Pulmonary artery endothelial cell (primary cell): ENCODE measurements at regions not wholly inside any gene's neighbourhood (a gene's known extent, or its start where the extent isn't known, plus 50 kb on each side); places are given as distances from the start of the nearest gene placed in this dataset.

Experiments
- DNase-seq: peaks from one replicate; pipeline ENCODE4 v3.0.0-alpha.2; 2011; ENCODE audit warnings: low read depth, low spot score

DNA sequence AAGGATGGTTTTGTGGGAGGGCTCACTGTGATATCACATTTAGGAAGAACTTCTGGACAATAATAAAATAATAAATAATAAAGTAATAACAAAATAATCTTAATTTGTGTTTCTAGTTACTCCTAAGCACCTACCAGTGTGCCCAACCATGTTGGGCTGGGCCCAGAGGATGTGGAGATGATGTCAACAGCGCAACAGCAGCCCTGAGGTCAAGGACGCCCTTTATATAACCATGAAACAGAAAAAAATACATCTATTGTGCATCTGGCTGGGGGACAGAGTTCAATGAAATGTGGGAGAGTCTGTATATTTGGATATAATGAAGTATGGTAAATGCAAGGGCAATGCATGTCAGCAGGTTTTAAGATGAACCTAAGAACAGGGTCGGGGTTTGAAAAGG lies 552.8 kb downstream of the VRK1 start:
- DNase-seq = no peak

DNA sequence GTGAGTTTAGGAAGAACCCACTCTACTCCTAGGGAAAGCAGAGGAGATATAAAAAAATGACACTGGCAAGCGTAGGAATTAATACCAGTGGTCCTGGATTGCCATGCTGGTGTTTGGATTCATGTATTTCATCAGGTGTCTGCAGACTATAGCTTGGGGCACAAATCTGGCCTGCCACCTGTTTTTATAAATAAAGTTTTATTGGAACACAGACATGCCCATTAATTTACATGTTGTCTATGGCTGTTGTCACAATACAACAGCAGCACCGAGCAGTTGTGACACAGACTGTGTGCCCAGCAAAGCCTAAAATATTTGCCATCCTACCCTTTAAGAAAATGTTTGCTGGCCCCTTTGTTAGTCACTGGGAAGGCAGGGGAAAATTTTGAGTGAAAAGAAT lies 553.2 kb downstream of the VRK1 start:
- DNase-seq = no peak

DNA sequence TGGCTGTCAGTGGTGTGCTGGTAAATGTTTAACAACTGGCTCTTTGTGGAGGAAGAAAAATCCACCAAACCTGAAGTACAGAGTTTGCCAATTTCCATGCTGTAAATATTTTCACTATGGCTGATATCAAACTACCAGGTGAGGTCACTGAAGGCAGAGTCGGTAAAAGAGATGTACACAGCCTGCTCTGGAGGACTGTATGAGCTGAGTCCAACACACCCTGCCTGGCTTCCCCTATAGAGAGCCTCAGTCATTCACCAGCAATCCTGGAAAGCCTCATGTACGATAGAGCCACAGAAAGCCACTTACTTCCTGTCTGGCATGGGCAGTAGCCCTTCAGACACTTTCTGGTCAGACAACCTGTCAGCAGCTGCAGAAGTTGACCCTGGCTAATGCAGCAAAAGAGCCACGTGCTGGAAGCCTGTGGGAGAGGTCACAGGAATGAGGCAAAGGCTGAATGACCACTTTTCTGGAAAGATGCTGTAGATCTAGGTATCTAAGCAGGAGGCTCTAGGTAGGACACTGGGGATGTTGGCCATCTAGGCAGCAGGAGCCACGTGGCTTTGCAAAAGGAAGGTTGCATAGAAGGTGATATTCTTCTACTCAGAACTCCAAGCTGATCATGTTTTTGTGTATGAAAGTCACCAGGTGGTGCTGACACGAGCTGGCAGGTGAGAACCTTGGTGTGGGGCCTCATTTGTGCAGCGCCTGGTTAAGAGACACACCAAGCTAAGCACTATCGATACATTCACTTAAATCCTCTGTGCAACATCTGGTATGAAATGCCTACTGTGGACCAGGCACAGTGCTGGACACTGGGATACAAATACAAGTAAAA lies 553.9 kb downstream of the VRK1 start:
- no peak for DNase-seq

DNA sequence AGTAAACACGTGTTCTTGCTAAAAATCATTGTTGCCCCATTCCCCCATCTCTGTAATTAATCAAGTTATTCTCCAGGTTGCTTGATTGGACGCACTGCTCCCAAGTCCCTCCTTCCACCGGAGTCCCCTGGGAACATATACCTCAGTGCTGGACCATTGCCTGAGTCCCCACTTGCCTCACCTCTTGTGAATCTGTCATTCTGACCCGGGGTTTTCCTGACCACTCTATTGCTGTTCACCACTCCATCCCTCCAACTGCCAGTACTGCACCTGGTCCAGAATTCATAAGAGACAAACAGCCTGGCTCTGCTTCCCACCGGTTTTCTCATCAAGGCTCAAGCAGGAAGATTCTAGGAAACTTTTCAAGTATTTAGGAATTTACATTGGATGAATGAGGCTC lies 555.9 kb downstream of the VRK1 start:
- no peak for DNase-seq

DNA sequence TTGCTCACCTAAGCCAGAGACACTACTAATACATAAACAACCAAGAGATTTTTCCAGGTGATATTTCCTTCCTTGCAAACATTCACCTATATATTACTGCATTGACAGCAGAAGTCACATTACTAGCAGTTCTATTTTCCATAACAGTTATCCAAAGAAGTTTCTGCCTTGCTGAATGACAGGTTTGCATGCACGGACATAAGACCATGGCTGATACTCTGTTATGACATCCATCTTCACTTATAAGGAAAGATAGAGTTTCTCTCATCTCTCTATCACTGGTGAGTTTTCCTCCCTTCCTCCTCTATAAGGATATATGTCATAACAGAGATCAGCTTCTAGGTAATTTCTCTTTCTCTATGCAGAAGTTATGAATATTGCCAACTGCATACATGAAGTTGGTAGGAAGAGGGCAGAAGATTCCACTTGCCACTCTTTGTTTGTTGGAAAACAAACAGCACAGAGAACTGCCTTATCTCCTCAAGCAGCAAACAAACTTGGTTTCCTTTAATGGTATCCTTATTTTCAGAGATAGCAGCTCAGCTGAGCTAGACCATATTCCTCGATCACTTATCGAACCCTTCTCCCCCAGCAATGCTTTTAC lies 557.0 kb downstream of the VRK1 start:
- no peak for DNase-seq

DNA sequence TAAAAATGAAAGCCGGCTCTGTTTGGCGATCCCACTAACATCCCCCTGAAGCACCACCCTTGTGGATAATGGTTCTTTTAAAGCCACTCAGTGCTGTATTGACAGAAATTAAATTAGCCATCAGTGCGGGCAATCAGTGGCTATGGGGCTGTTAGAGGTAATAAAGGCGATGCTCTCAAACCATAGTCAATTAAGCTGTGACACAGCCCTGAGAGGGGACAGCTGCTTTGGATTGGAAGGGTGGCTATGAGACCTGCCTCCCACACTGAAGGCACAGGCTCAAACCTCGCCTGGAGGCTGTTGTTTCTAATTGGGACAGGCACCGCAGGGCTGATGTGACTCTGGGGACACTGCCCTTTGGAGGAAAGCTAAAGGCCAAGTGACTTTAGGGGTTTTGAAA lies 562.2 kb downstream of the VRK1 start:
- DNase-seq = no peak

DNA sequence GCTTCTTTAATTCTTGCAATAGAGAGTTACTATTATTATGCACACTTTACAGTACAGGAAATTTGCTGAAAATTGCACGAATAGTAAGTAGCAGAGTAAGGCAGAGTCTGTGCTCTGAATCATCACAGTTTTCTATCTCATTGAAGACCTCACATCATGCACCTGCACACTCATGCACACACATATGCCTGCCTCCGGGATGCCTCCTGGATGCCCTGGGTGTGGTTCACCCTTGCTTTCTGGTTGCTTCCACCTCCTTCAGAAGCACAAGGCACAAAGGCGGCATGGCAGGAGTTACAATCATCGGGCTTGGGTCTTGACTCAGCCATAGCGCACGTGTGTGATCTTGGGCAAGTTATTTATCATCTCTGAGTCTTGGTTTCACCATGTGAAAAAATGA lies 564.0 kb downstream of the VRK1 start:
- DNase-seq = no peak

DNA sequence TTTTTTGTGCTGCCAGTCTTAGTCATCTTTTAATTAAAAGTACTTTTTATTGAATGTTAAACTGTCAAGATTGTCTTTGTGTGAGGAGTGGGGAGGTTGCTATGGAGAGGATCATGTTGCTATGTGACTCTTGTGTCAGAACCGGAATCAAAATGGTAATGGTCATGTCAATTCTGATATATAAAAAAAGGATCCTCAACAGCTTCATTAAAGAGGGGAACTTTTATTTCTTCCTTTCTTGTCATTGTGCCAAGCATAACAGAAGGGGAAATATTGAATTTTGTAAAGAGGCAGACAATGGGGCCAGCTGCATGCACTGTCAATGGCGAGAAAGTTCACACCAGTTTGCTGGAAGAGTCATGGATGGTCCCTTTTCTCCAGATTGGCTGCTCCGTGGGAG lies 564.8 kb downstream of the VRK1 start:
- DNase-seq = no peak

DNA sequence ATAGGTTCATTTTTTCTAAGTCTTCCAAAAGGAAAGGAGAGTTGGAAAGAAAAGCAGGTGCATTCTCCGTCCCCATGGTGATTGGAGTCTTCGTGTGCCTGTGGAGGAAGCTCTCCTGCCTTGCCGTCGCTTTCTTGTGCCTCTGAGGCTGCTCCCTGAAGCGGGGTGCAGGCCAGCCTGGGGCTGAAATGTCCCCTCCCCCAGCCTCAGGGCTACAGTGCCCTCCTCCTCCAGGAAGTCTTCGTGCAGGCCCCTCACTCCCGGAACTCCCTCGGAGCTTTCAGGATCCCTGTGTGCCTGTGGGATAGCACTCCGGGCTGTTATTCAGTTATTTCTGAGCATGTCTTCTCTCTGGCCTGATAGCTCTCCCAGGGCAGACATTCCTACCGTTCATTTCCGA lies 569.2 kb downstream of the VRK1 start:
- no peak for DNase-seq

DNA sequence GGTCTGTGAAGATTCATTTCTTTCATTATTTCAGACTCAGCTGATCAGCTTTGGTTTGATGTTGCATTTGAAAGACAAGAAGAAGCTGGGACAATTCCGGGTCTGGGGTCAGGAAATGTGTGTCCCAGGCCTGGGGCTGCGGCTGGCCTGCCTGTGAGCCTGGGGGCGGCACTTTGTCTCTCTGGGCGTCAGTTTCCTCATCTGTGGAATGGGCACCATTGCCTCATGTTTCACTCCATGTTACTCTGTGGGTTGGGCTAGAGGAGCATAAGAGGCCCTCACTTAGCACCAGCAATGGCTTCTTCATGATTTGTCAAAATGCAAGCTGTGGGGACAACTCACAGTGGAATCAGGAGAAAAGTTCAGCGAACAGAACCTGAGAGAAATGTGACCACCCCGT lies 570.1 kb downstream of the VRK1 start:
- DNase-seq = no peak

DNA sequence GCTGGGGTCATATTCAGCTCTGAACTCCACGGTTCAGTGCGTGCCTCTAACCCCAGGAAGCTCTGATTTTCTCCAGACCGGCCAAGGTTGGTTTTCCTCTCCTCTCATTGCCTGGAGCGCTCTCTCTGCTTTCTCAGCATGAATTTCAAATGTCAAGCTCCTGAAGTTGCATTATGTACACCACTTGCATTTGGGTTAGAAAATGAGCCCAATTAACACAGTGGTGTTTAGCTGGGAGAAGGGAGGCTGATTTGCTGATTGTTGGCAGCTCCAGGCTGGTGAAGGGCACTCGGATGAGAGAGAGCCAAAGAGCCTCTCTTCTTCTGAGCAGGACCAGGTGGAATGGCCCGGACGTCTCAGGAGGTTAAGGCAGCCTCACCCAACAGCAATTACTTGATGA lies 570.9 kb downstream of the VRK1 start:
- no peak for DNase-seq

DNA sequence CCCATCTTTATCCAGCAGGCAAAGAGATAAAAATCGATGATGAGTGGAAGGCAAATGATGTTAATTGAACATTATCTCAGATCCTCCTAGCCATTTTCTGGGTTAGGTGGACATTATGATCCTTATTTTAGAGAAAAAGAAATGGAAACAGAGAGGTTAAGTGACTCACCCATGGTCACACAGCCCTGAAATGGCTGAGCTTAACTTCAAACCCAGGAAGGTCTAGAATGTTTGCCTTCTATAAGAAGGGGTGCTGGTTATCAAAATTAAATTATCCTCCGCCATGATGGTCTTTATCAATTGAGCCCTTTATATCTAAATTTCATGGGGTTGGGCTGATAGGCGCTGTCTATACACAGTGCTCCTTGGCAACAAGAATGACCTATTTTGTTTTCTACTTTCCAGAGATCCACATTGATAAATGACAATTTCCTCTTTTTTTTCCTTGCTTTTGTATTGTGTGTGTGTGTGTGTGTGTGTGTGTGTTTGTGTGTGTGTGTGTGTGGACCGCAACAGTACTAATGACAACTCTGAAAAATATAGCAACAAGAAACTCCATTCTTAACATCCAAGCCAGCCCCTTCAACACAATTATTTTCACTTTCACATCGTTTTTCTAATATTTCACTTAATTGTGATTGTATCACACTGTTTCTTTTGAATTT lies 571.9 kb downstream of the VRK1 start:
- no peak for DNase-seq

DNA sequence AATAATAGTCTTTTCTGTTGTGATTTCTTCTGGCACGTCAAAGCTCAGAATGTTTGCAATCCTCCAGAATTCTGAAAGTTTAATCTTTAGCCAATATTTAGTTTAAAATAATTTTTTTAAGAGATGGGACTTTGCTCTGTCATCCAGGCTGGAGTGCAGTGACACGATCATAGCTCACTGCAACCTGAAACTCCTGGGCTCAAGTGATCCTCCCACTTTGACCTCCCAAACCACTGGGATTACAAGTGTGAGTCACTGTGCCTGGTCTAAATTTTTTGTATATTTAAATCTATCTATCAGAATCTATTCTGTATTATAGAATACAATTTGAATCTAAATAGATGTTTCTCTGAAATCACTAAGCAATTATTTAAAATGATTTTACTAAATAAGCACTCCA lies 572.7 kb downstream of the VRK1 start:
- DNase-seq = no peak

DNA sequence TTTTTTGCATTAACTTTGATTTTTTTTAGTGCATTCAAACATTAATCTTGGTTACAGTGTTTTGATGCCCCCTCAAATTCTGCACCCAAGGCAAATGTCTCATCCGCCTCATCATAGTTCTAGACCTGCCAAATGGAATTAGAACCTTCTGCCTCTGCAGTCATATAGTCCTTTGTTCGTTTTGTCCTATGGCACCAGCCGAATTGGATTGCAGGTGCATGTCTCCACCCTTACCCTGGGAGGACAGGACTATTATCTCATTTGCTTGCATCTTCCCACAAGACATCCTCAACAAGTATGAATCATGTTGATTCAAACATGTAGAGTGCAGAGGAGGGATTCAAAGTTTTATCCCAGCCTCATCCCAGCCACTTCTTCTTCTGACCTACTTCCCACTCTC lies 579.1 kb downstream of the VRK1 start:
- DNase-seq = no peak

DNA sequence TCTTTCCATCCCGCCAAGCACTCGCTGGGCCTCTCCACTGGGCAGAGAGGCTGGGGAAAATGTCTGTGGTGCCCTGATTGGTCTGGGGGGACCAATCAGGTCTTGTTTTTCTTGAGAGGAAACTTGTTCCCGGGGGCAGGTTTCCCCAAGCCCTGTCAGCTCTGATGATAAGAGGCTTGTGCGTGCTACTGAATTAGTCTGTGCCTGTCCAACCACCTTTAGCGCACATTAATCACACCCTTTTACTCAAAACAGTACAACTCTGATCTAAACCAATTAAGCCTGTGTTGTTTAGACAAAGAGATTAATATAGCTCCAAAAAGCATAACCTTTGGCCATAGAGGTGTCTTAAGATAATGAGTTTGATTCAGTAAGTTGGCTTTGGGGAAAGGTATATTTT lies 580.4 kb downstream of the VRK1 start:
- no peak for DNase-seq

DNA sequence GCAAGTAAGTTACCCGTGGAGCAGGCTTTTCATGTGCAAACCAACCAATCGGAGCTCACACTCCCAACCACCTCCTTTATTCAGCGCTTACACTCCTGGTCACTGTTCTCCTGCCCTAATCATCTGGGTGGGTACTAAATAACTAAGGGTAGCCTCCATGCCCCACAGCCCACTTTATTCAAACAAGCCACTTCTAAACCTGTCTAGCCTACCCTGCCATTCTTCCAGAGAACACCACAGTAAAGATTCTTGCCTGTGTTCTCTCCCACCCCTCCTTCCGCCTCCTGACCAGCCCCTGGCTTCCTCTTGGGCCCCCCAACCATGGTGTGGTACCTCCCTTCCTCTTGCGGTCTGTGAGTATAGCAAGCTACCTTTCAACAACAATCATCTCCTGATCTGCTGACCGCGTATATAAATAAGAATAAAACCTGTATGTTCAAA lies 581.9 kb downstream of the VRK1 start:
- DNase-seq = no peak

DNA sequence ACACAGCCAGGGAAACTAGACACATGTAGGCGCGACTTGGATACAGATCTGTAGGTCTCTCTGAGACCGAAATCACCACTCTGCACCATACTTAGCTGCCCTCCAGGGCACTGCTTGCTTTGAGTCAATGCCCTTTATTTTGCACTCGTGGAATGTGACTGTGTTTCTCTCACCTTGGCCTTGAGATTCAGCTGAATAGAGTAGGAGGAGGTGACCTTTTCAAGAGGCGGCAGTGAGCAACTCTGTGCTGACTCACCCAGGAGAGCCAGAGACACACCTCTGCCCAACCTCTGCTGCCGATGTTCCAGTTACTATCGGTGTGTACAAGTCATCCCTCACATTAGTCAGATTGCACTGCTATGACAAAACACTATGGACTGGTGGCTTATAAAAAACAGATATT lies 583.4 kb downstream of the VRK1 start:
- DNase-seq = no peak

DNA sequence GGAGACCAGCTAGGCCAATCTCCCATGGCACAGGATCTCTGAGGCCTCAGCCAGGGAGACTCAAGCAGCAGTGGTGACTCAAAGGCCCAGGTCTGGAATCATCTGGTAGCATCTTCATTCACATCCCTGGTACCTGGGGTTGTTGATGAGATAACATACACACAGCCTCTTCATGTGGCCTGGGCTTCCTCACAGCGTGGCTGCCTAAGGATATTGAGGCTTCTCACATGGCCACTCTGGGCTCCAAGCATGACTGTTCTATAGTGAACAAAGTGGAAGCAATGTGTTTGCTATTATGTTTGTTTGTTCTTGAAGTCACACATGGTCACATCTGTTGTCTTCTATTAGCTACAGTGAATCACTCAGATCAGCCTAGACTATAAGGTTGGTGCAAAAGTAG lies 584.1 kb downstream of the VRK1 start:
- no peak for DNase-seq

DNA sequence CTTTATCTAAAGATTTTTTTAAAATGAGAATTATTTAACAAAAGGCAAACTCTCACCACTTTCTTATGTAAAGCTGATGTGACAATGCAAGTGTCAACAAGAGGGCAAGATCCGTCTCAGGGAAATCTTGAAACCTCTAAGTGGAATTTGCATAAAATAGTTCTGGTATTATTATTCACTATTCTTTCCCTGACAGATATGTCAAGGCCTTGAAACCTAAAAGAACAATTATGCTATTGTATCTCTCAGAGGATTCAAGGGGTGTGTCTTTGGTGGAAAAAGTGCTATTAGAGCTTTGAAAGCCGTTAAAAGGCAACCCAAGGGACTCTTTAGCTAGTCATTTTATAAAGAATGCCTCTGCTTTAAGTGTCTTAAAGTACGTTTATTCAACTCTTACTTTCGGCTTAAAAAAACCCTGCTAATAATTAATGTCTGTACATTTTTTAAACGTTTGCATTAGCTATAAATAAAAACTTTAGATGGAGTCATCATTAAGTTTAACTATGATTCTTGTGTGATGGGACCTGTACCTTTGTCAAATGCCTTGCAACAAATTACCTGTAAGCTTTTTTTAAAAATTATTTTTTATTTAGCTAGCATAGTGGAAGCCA lies 585.5 kb downstream of the VRK1 start:
- DNase-seq = no peak

DNA sequence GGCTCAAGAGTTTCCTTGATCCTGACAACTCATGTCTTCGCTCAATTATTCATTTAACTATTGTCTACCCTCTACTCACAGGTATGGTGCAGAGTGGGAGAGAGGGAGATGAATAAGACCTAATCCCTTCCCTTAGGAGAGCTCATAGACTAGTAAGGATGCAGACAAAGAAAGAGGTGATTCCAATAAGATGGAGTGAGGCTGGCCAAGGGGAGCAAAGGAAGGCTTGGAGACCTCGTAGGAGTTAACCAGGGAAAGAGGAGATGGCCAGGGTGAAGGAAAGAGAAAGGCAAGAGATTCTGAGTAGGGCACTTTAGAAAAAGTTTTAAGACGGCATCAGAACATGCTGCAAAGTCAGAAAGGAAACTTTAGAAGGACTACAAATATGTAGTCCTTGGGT lies 588.5 kb downstream of the VRK1 start:
- DNase-seq = no peak

DNA sequence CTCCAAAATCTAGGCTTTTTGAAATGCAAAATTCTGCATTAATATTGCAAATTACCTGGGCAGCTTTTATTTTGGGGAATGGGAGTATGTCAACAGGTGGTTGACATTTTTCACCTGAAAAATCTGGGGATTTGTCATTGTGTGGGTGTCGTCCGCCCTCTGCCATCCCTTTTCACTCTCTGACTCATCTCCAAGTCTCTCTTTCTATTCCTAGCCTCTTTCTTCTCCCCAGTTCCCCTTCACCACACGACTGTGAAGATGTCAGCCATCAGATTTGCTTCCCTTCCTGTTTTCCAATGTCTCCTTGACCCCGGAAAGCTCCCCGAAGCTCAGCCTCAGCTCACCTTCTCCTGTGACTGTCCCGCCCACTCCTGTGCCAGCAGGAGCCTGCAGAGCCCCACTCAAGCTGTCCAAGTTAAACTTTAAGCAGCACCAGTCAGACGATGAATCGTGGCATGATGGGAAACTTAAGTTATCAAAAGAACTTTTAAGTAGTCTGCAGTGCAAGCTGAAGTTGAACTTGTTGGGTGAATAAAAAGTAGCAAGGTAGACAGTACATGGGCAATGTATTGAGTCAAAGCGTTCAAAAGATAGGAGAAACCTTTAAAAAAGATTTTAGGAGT lies 590.2 kb downstream of the VRK1 start:
- DNase-seq = no peak

DNA sequence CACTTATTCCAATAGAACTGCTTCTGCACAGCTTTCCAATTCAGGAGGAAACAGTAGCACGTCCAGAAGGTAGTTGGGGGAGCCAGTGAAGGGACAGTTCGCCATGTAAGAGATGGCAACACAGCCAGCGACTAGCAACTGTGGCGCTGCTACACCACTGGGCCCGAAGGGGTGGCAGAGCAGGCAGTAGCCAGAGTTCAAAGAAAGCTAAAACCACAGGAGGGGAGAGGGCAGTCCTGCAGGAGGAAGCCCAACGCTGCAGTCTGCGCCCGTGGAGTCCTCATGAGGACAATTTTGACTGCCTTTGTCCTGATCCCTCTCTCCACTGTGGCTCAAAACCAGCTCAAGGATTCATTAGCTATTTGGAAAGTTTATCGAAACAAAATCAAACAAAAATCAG lies 591.2 kb downstream of the VRK1 start:
- no peak for DNase-seq
